Vagina (tissue), 2 donors: ENCODE measurements at regions not wholly inside any gene's neighbourhood (a gene's known extent, or its start where the extent isn't known, plus 50 kb on each side); places are given as distances from the start of the nearest gene placed in this dataset.

Experiments
- DNase-seq, 2 donors: peaks; one replicate each; pipeline ENCODE4 v3.0.0-alpha.2; 2017; ENCODE audit errors: extremely low spot score in 2 of 2
- H3K27ac ChIP-seq: fragments of 200-600 bp; sonication (generic); one replicate; pipeline ENCODE4 v1.5.1; 2019
- H3K27me3 ChIP-seq: fragments of 200-600 bp; sonication (generic); one replicate; pipeline ENCODE4 v1.5.1; 2019
- H3K36me3 ChIP-seq, 2 donors: fragments of 200-600 bp; sonication (generic); one replicate each; pipeline ENCODE4 v1.5.1; 2017 to 2019
- H3K4me1 ChIP-seq: fragments of 200-600 bp; sonication (generic); one replicate; pipeline ENCODE4 v1.5.1; 2019
- H3K4me3 ChIP-seq, 2 donors: fragments of 200-600 bp; sonication (generic); 1 replicate in 1 of 2; 2 replicates in 1 of 2; pipeline ENCODE4 v1.5.1; 2016 to 2019
- H3K9me3 ChIP-seq: fragments of 200-600 bp; sonication (generic); one replicate; pipeline ENCODE4 v1.5.1; 2019
- POLR2A ChIP-seq, 2 donors: fragments of 450-650 bp; IDR thresholded peaks; one replicate each; pipeline ENCODE4 v1.6.1; 2017; ENCODE audit warnings: antibody characterized with exemption in 2 of 2, mild to moderate bottlenecking in 2 of 2, moderate library complexity in 2 of 2
- POLR2AphosphoS5 ChIP-seq, 2 donors: sonication (generic); formaldehyde crosslinking; IDR thresholded peaks; one replicate each; pipeline ENCODE4 v1.9.0; 2017; ENCODE audit warnings: antibody characterized with exemption in 2 of 2, mild to moderate bottlenecking in 2 of 2, low read depth in 1 of 2; ENCODE audit not compliant: insufficient read depth in 1 of 2
- intact Hi-C: fragments of 100-400 bp; cut with DNase I; formaldehyde crosslinking; loops from one replicate; pipeline ENCODE4 v1.15.1; 2023
- TF ChIP-seq, protein P1 (sequence below), 3 experiments: fragments of 450-650 bp in 2 of 3; fragments of 200-600 bp in 1 of 3; sonication (generic) in 1 of 3; IDR thresholded peaks; one replicate each; pipeline ENCODE4 v1.5.1; 2017 to 2019; ENCODE audit warnings: antibody characterized with exemption in 3 of 3, mild to moderate bottlenecking in 2 of 3, moderate library complexity in 2 of 3

DNA sequence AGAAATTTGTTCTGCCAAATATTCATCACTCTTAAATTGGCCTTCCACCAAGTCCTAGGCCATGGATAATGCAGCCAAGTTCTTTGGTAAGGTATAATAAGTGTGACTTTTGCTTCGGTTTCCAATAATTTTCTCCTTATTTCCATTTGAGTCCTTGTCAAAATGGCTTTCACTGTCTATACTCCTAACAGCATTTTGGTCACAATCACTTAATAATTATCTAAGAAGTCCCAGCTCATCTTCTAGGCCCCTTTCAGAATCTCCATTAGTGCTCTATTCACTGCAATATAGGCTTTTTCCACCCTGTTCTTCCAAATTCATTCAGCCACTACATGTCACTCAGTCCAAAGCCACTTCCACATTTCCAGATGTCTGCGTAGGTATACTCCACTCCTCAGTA is 51.0 kb upstream of the SPIN4 start:
- Histone ChIP-seq H3K27ac (no peak overlapping the region), H3K4me3 (no peak overlapping the region), H3K4me1 (no peaks in the 10 kb centered on the region), H3K36me3 (no peaks in the 10 kb centered on the region), H3K9me3 (no peaks in the 10 kb centered on the region), H3K27me3 (no peaks in the 10 kb centered on the region)
- intact Hi-C loops, result no loop called here
- TF ChIP-seq POLR2AphosphoS5 (IDR thresholded peaks at IDR 0.05; ENCODE audit: insufficient read depth in 1 of 2, low read depth in 1 of 2) (no peak), POLR2A (IDR thresholded peaks at IDR 0.05) (no peak)
- TF ChIP-seq, protein P1, sequence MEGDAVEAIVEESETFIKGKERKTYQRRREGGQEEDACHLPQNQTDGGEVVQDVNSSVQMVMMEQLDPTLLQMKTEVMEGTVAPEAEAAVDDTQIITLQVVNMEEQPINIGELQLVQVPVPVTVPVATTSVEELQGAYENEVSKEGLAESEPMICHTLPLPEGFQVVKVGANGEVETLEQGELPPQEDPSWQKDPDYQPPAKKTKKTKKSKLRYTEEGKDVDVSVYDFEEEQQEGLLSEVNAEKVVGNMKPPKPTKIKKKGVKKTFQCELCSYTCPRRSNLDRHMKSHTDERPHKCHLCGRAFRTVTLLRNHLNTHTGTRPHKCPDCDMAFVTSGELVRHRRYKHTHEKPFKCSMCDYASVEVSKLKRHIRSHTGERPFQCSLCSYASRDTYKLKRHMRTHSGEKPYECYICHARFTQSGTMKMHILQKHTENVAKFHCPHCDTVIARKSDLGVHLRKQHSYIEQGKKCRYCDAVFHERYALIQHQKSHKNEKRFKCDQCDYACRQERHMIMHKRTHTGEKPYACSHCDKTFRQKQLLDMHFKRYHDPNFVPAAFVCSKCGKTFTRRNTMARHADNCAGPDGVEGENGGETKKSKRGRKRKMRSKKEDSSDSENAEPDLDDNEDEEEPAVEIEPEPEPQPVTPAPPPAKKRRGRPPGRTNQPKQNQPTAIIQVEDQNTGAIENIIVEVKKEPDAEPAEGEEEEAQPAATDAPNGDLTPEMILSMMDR (IDR thresholded peaks at IDR 0.05), result no peak
- DNase-seq, result no peak
